H1 (cell line): ENCODE measurements at regions not wholly inside any gene's neighbourhood (a gene's known extent, or its start where the extent isn't known, plus 50 kb on each side); places are given as distances from the start of the nearest gene placed in this dataset.

Experiments used
- CTCF ChIA-PET: fragments of 300-600 bp; sonication (Branson Sonifier 250); formaldehyde crosslinking; loops from one replicate; lab custom pipeline; 2021; ENCODE audit not compliant: partially characterized antibody; lab: Charles Lee
- POLR2A ChIA-PET: fragments of 300-600 bp; sonication (Branson Sonifier 250); formaldehyde crosslinking; loops from one replicate; lab custom pipeline; 2021; ENCODE audit warnings: inconsistent platforms; ENCODE audit not compliant: partially characterized antibody; lab: Charles Lee
- DNase-seq, 2 experiments: peaks; one replicate each; pipeline versions ENCODE4 v3.0.0 to v3.0.0-alpha.2; 2010 to 2022; ENCODE audit warnings: low spot score in 2 of 2, low read depth in 1 of 2, mixed read lengths in 1 of 2
- FAIRE-seq: peaks from 2 replicates; lab custom pipeline; 2011; peaks lifted over from hg19 to GRCh38; lab: Jason Lieb, UNC
- H2AFZ ChIP-seq: 2 replicates; pipeline ENCODE4 v1.8.1; 2012; ENCODE audit warnings: low read length, inconsistent platforms
- H2AK5ac ChIP-seq: 2 replicates; pipeline ENCODE4 v1.6.1; 2013; ENCODE audit warnings: low read depth, low read length
- H2BK120ac ChIP-seq: replicated peaks from 2 replicates; pipeline ENCODE3; 2013; ENCODE audit warnings: low read depth, low read length, inconsistent platforms
- H2BK12ac ChIP-seq: 2 replicates; pipeline ENCODE4 v1.6.1; 2013; ENCODE audit warnings: low read depth, low read length
- H2BK15ac ChIP-seq: 2 replicates; pipeline ENCODE4 v1.6.1; 2013; ENCODE audit warnings: low read length
- H2BK20ac ChIP-seq: 2 replicates; pipeline ENCODE4 v1.6.1; 2013; ENCODE audit warnings: low read length
- H2BK5ac ChIP-seq: 2 replicates; pipeline ENCODE4 v1.6.1; 2013; ENCODE audit warnings: low read depth, low read length
- H3K14ac ChIP-seq: 2 replicates; pipeline ENCODE4 v1.6.1; 2013; ENCODE audit warnings: inconsistent platforms; ENCODE audit not compliant: insufficient read length
- H3K18ac ChIP-seq: 2 replicates; pipeline ENCODE4 v1.6.1; 2013; ENCODE audit warnings: low read length; ENCODE audit errors: extremely low read depth
- H3K23ac ChIP-seq: 2 replicates; pipeline ENCODE4 v1.6.1; 2013; ENCODE audit warnings: inconsistent platforms; ENCODE audit not compliant: insufficient read length
- H3K23me2 ChIP-seq: 2 replicates; pipeline ENCODE4 v1.6.1; 2013; ENCODE audit warnings: low read depth, low read length
- H3K27ac ChIP-seq: 2 replicates; pipeline ENCODE4 v1.6.1; 2011; ENCODE audit warnings: low read depth, low read length, inconsistent platforms
- H3K27me3 ChIP-seq, 4 experiments: replicated peaks in 1 of 4; 1 replicate in 1 of 4; 2 replicates in 3 of 4; pipeline versions ENCODE4 v1.6.1 to v1.8.1; 2011 to 2013; ENCODE audit warnings: low read length in 3 of 4, mild to moderate bottlenecking in 3 of 4, inconsistent platforms in 2 of 4, mixed read lengths in 2 of 4, moderate library complexity in 1 of 4; ENCODE audit not compliant: control insufficient read depth in 3 of 4, insufficient read depth in 3 of 4; ENCODE audit errors: extremely low read depth in 1 of 4
- H3K36me3 ChIP-seq, 4 experiments: 2 replicates each; pipeline versions ENCODE4 v1.6.1 to v1.8.1; 2011 to 2013; ENCODE audit warnings: mild to moderate bottlenecking in 4 of 4, low read length in 3 of 4, moderate library complexity in 2 of 4, control low read depth in 1 of 4, inconsistent platforms in 1 of 4; ENCODE audit not compliant: insufficient read depth in 4 of 4, control insufficient read depth in 2 of 4
- H3K4ac ChIP-seq: replicated peaks from 2 replicates; pipeline ENCODE3; 2013; ENCODE audit warnings: low read length, low read depth, mixed read lengths, inconsistent platforms; ENCODE audit not compliant: insufficient read length
- H3K4me1 ChIP-seq, 4 experiments: replicated peaks in 1 of 4; 1 replicate in 1 of 4; 2 replicates in 3 of 4; pipeline versions ENCODE4 v1.6.1 to v1.8.1; 2011 to 2013; ENCODE audit warnings: low read length in 3 of 4, inconsistent platforms in 2 of 4, mixed read lengths in 1 of 4; ENCODE audit not compliant: insufficient read depth in 4 of 4, control insufficient read depth in 3 of 4
- H3K4me2 ChIP-seq, 2 experiments: 2 replicates each; pipeline versions ENCODE4 v1.6.1 to v1.8.1; 2011 to 2013; ENCODE audit warnings: low read depth in 2 of 2, low read length in 2 of 2, control low read depth in 1 of 2, inconsistent platforms in 1 of 2, mild to moderate bottlenecking in 1 of 2; ENCODE audit not compliant: insufficient read depth in 1 of 2
- H3K4me3 ChIP-seq, 4 experiments: fragments of 200-600, 300-600 bp in 1 of 4; sonication (generic), shearing (Covaris generic), sonication (Bioruptor Twin) in 1 of 4; 2 replicates each; pipeline versions ENCODE4 v1.5.1 to v1.8.1; 2011 to 2016; ENCODE audit warnings: low read length in 4 of 4, low read depth in 3 of 4, control low read depth in 2 of 4, inconsistent platforms in 2 of 4, mild to moderate bottlenecking in 2 of 4, mixed read lengths in 1 of 4, moderate library complexity in 1 of 4; ENCODE audit not compliant: insufficient read depth in 2 of 4; ENCODE audit errors: extremely low read depth in 1 of 4
- H3K56ac ChIP-seq: replicated peaks from 2 replicates; pipeline ENCODE3; 2013; ENCODE audit warnings: low read depth, mild to moderate bottlenecking, mixed read lengths, low read length, inconsistent platforms; ENCODE audit not compliant: insufficient read length
- H3K79me1 ChIP-seq: 2 replicates; pipeline ENCODE4 v1.6.1; 2013; ENCODE audit warnings: low read depth, low read length, control low read depth
- H3K79me2 ChIP-seq, 2 experiments: 2 replicates each; pipeline versions ENCODE4 v1.6.1 to v1.8.1; 2012 to 2013; ENCODE audit warnings: low read length in 2 of 2, mild to moderate bottlenecking in 2 of 2, inconsistent platforms in 1 of 2; ENCODE audit not compliant: insufficient read depth in 2 of 2, control insufficient read depth in 1 of 2
- H3K9ac ChIP-seq, 4 experiments: replicated peaks in 1 of 4; 1 replicate in 1 of 4; 2 replicates in 3 of 4; pipeline versions ENCODE4 v1.6.1 to v1.8.1; 2011 to 2013; ENCODE audit warnings: low read depth in 3 of 4, low read length in 3 of 4, control low read depth in 2 of 4, mild to moderate bottlenecking in 2 of 4, moderate library complexity in 2 of 4, inconsistent platforms in 1 of 4; ENCODE audit errors: extremely low read depth in 1 of 4
- H3K9me3 ChIP-seq, 2 experiments: 2 replicates each; pipeline versions ENCODE4 v1.6.1 to v1.8.1; 2012 to 2013; ENCODE audit warnings: mild to moderate bottlenecking in 2 of 2, moderate library complexity in 2 of 2, control low read depth in 1 of 2, inconsistent platforms in 1 of 2, low read depth in 1 of 2, low read length in 1 of 2, mixed read lengths in 1 of 2; ENCODE audit not compliant: insufficient read depth in 2 of 2
- H4K20me1 ChIP-seq, 2 experiments: replicated peaks in 1 of 2; 2 replicates each; pipeline versions ENCODE3 to v1.8.1; 2011 to 2013; ENCODE audit warnings: inconsistent platforms in 2 of 2, low read length in 2 of 2, mild to moderate bottlenecking in 1 of 2; ENCODE audit not compliant: insufficient read depth in 2 of 2, control insufficient read depth in 1 of 2
- H4K5ac ChIP-seq: 2 replicates; pipeline ENCODE4 v1.6.1; 2013; ENCODE audit warnings: low read length, low read depth, mixed read lengths, inconsistent platforms; ENCODE audit not compliant: insufficient read length
- H4K8ac ChIP-seq: 2 replicates; pipeline ENCODE4 v1.8.0; 2013; ENCODE audit warnings: mild to moderate bottlenecking, moderate library complexity, low read length, inconsistent platforms; ENCODE audit not compliant: insufficient read depth; ENCODE audit errors: extremely low read depth
- H4K91ac ChIP-seq: replicated peaks from 2 replicates; pipeline ENCODE3; 2013; ENCODE audit warnings: low read length, mixed read lengths, inconsistent platforms; ENCODE audit not compliant: insufficient read length
- CHD7 ChIP-seq: fragments of 300-600 bp; sonication (generic); IDR thresholded peaks from 2 replicates; pipeline ENCODE4 v1.7.1; 2012; ENCODE audit warnings: low read length, moderate library complexity, mild to moderate bottlenecking, inconsistent platforms; ENCODE audit not compliant: insufficient replicate concordance
- WGBS, 2 experiments: shearing (Covaris generic) in 1 of 2; methylation state at CpG; one replicate each; pipeline versions ENCODE4 v1.1.6 to v1.1.7; 2013 to 2015; ENCODE audit warnings: low lambda C conversion rate in 2 of 2, mixed read lengths in 2 of 2, inconsistent platforms in 1 of 2, low coverage in 1 of 2, missing lambda C conversion rate in 1 of 2; ENCODE audit not compliant: insufficient replicate concordance in 2 of 2, insufficient coverage in 1 of 2, insufficient read length in 1 of 2; ENCODE audit errors: extremely low coverage in 1 of 2, missing lambda C conversion rate in 1 of 2; 5-methylcytosine and 5-hydroxymethylcytosine counted together

DNA sequence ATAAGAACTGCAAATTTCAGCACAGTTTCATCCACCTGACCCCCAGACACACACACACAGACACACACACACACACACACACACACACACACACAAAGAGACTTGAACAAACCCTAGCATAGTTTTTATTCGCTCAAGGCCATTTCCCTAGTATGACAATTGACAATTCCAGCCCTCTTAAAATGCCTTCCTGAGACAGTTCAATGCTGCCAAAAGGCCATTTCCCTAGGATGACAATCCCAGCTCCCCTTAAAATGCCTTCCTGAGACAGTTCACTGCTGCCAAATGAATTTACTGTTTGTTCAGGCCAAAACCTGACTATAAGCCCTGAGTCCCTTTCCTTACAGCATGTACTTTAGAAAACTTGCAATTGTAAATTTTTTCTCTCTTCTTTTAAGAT lies 259.5 kb upstream of the SLC7A11 start:
- no peak overlapping the region for H3K56ac ChIP-seq
- no peak overlapping the region for H4K91ac ChIP-seq
- no peak overlapping the region for H3K18ac ChIP-seq
- no peak for FAIRE-seq
- H2AFZ ChIP-seq, result no peak overlapping the region
- no peaks in the 10 kb centered on the region for H4K20me1 ChIP-seq
- 69% methylated on average over 1 of the region's 1 CpG; no CpG with 5 or more reads in 1 of the 2 experiments for WGBS, 2 experiments
- ChIA-PET CTCF (interaction anchor here (0.6 kb wide), 1 partner anchor 369 kb away, joined by 3 read pairs; no protein-coding TSS in a partner anchor), POLR2A (no interaction called here)
- no peak overlapping the region for H3K14ac ChIP-seq
- H3K36me3 ChIP-seq, result no peaks in the 10 kb centered on the region
- H2BK15ac ChIP-seq, result no peak overlapping the region
- H3K4me1 ChIP-seq, result no peaks in the 10 kb centered on the region
- no peak overlapping the region for H2AK5ac ChIP-seq
- no peaks in the 10 kb centered on the region for H3K79me2 ChIP-seq
- no peaks in the 10 kb centered on the region for H3K79me1 ChIP-seq
- H4K8ac ChIP-seq, result no peak overlapping the region
- no peak overlapping the region for H3K4me3 ChIP-seq
- no peak overlapping the region for H3K9ac ChIP-seq
- no peaks in the 10 kb centered on the region for H3K23me2 ChIP-seq
- no peak overlapping the region for H3K23ac ChIP-seq
- no peak overlapping the region for H2BK20ac ChIP-seq
- no peak overlapping the region for H2BK120ac ChIP-seq
- no peak overlapping the region for H4K5ac ChIP-seq
- peaks cover 0 to 2% of the 10 kb centered on the region in 2 experiments; a peak in 1 of 4 replicates for H3K9me3 ChIP-seq
- H3K27ac ChIP-seq, result no peak overlapping the region
- H3K27me3 ChIP-seq, result no peaks in the 10 kb centered on the region
- H3K4me2 ChIP-seq, result no peak overlapping the region
- H2BK5ac ChIP-seq, result no peak overlapping the region
- DNase-seq, result no peak
- no peak overlapping the region for H2BK12ac ChIP-seq
- no peak overlapping the region for H3K4ac ChIP-seq
- TF ChIP-seq CHD7, result no peak
